Astrocyte (in vitro differentiated cells and primary cell): ENCODE measurements at regions not wholly inside any gene's neighbourhood (a gene's known extent, or its start where the extent isn't known, plus 50 kb on each side); places are given as distances from the start of the nearest gene placed in this dataset.

Experiments
- DNase-seq: peaks from one replicate; pipeline ENCODE4 v3.0.0-alpha.2; 2010; ENCODE audit warnings: low read depth
- FAIRE-seq: peaks from 2 replicates; lab custom pipeline; 2011; peaks lifted over from hg19 to GRCh38; lab: Jason Lieb, UNC
- H2AFZ ChIP-seq: 2 replicates; pipeline ENCODE4 v1.6.0; 2012; ENCODE audit warnings: low read depth, low read length, inconsistent platforms
- H3K27ac ChIP-seq: 2 replicates; pipeline ENCODE4 v1.5.1; 2011; ENCODE audit warnings: low read depth, low read length, inconsistent platforms
- H3K27me3 ChIP-seq: 2 replicates; pipeline ENCODE4 v1.6.0; 2011; ENCODE audit warnings: low read length, inconsistent platforms; ENCODE audit not compliant: insufficient read depth
- H3K36me3 ChIP-seq: 2 replicates; pipeline ENCODE4 v1.5.1; 2011; ENCODE audit warnings: low read length, inconsistent platforms; ENCODE audit not compliant: insufficient read depth
- H3K4me1 ChIP-seq: 2 replicates; pipeline ENCODE4 v1.5.1; 2011; ENCODE audit warnings: low read length, inconsistent platforms; ENCODE audit not compliant: insufficient read depth
- H3K4me2 ChIP-seq: 2 replicates; pipeline ENCODE4 v1.6.0; 2012; ENCODE audit warnings: low read length, inconsistent platforms
- H3K4me3 ChIP-seq: 2 replicates; pipeline ENCODE4 v1.5.1; 2011; ENCODE audit warnings: low read depth, mild to moderate bottlenecking, low read length, inconsistent platforms; ENCODE audit not compliant: insufficient read depth
- H3K79me2 ChIP-seq: 2 replicates; pipeline ENCODE4 v1.6.0; 2012; ENCODE audit warnings: mild to moderate bottlenecking, low read length, inconsistent platforms; ENCODE audit not compliant: insufficient read depth
- H3K9ac ChIP-seq: 2 replicates; pipeline ENCODE4 v1.6.0; 2012; ENCODE audit warnings: mild to moderate bottlenecking, low read length, inconsistent platforms
- H3K9me3 ChIP-seq: 2 replicates; pipeline ENCODE4 v1.5.1; 2012; ENCODE audit warnings: low read depth, mild to moderate bottlenecking, low read length, inconsistent platforms; ENCODE audit not compliant: insufficient read depth
- H4K20me1 ChIP-seq: 2 replicates; pipeline ENCODE4 v1.6.0; 2012; ENCODE audit warnings: low read length, inconsistent platforms; ENCODE audit not compliant: insufficient read depth
- H3K27ac Mint-ChIP-seq: one replicate; pipeline ENCODE4 v1.8.0; 2021; ENCODE audit warnings: mild to moderate bottlenecking, mixed read lengths; ENCODE audit not compliant: unreplicated experiment
- H3K27me3 Mint-ChIP-seq: one replicate; pipeline ENCODE4 v1.8.0; 2021; ENCODE audit warnings: low read depth, mixed read lengths; ENCODE audit not compliant: unreplicated experiment
- H3K36me3 Mint-ChIP-seq: one replicate; pipeline ENCODE4 v1.8.0; 2021; ENCODE audit warnings: low read depth, mixed read lengths; ENCODE audit not compliant: unreplicated experiment
- H3K4me1 Mint-ChIP-seq: one replicate; pipeline ENCODE4 v1.8.0; 2021; ENCODE audit warnings: low read depth, mixed read lengths; ENCODE audit not compliant: unreplicated experiment
- H3K4me3 Mint-ChIP-seq: one replicate; pipeline ENCODE4 v1.8.0; 2021; ENCODE audit warnings: mild to moderate bottlenecking, moderate library complexity, mixed read lengths; ENCODE audit not compliant: unreplicated experiment
- H3K9me3 Mint-ChIP-seq: one replicate; pipeline ENCODE4 v1.8.0; 2021; ENCODE audit warnings: mild to moderate bottlenecking, mixed read lengths; ENCODE audit not compliant: unreplicated experiment
- CTCF ChIP-seq: IDR thresholded peaks from 2 replicates; pipeline ENCODE4 v1.5.1; 2011; ENCODE audit warnings: low read depth, mild to moderate bottlenecking, inconsistent platforms, low read length, moderate library complexity; ENCODE audit not compliant: insufficient read depth
- EZH2 ChIP-seq: IDR thresholded peaks from 2 replicates; pipeline ENCODE4 v1.6.1; 2012; ENCODE audit warnings: mild to moderate bottlenecking, low read length, inconsistent platforms; ENCODE audit not compliant: insufficient read depth

- peaks cover 57% of the 10 kb centered on the region for H3K27me3 Mint-ChIP-seq
- DNase-seq = no peak
- H3K9me3 Mint-ChIP-seq = no peaks in the 10 kb centered on the region
These were observed 1336.9 kb downstream of the BRD1 start for GRCh38 chr22:48490500-48491411.

GRCh38 chr22:48489551-48490499, 1337.8 kb downstream of the BRD1 start:
- Histone ChIP-seq H3K27me3 (peaks cover 6% of the 10 kb centered on the region), H3K4me3 (peak overlapping the region; percentile 60), H3K4me1 (peaks cover 5% of the 10 kb centered on the region), H4K20me1 (peaks cover 28% of the 10 kb centered on the region), H3K4me2 (peak overlapping the region; percentile 85), H3K9ac (peak overlapping the region; percentile 67), H3K9me3 (no peaks in the 10 kb centered on the region), H3K79me2 (peaks cover 8% of the 10 kb centered on the region), H2AFZ (peak overlapping the region; percentile 63), H3K36me3 (no peaks in the 10 kb centered on the region), H3K27ac (no peak overlapping the region)
- FAIRE-seq (no peak), DNase-seq (peak; percentile 21)
- Mint-ChIP-seq H3K4me3 (no peak overlapping the region), H3K9me3 (no peaks in the 10 kb centered on the region), H3K36me3 (no peaks in the 10 kb centered on the region), H3K27ac (no peak overlapping the region), H3K27me3 (peaks cover 60% of the 10 kb centered on the region), H3K4me1 (no peaks in the 10 kb centered on the region)
- TF ChIP-seq CTCF = no peak
- TF ChIP-seq EZH2 = peak; percentile 35

More at GRCh38 chr22:48490500-48491411, 1336.9 kb downstream of the BRD1 start:
- no peaks in the 10 kb centered on the region for H3K36me3 Mint-ChIP-seq
- Histone ChIP-seq H3K4me3 (peak overlapping the region; percentile 60), H3K27ac (no peak overlapping the region), H3K79me2 (peaks cover 8% of the 10 kb centered on the region), H3K4me2 (peak overlapping the region; percentile 85), H3K9me3 (no peaks in the 10 kb centered on the region), H3K4me1 (peaks cover 5% of the 10 kb centered on the region), H3K36me3 (no peaks in the 10 kb centered on the region), H4K20me1 (peaks cover 28% of the 10 kb centered on the region), H3K27me3 (peaks cover 6% of the 10 kb centered on the region), H2AFZ (peak overlapping the region; percentile 63), H3K9ac (peak overlapping the region; percentile 67)
- FAIRE-seq = no peak
- H3K4me1 Mint-ChIP-seq = no peaks in the 10 kb centered on the region
- TF ChIP-seq CTCF (no peak), EZH2 (no peak)
- peak overlapping the region; percentile 77 for H3K4me3 Mint-ChIP-seq
- H3K27ac Mint-ChIP-seq = no peak overlapping the region
